SK-N-SH (cell line): ENCODE measurements at regions not wholly inside any gene's neighbourhood (a gene's known extent, or its start where the extent isn't known, plus 50 kb on each side); places are given as distances from the start of the nearest gene placed in this dataset.

Experiments
- CTCF ChIP-seq: fragments of 200-600 bp; sonication (generic); IDR thresholded peaks from 2 replicates; pipeline ENCODE4 v1.6.1; 2017; ENCODE audit warnings: antibody characterized with exemption, mild to moderate bottlenecking, moderate library complexity
- EZH2phosphoT487 ChIP-seq: fragments of 200-600 bp; sonication (generic); IDR thresholded peaks from 2 replicates; pipeline ENCODE4 v1.6.1; 2017; ENCODE audit warnings: low read depth, mixed run types, mild to moderate bottlenecking, antibody characterized with exemption, moderate library complexity, borderline replicate concordance
- GATA2 ChIP-seq: sonication (generic); formaldehyde crosslinking; IDR thresholded peaks from 2 replicates; pipeline ENCODE4 v1.5.0; 2020; ENCODE audit warnings: mild to moderate bottlenecking, missing genetic modification reagents
- JUND ChIP-seq: IDR thresholded peaks from 2 replicates; pipeline ENCODE4 v1.4.0; 2012
- MAX ChIP-seq: IDR thresholded peaks from 2 replicates; pipeline ENCODE4 v1.4.0; 2012; ENCODE audit warnings: low read depth
- NFIC ChIP-seq: IDR thresholded peaks from 2 replicates; pipeline ENCODE4 v1.4.0; 2012; ENCODE audit warnings: borderline replicate concordance
- PBX3 ChIP-seq: IDR thresholded peaks from 2 replicates; pipeline ENCODE4; 2012
- POLR2AphosphoS5 ChIP-seq: IDR thresholded peaks from 2 replicates; pipeline ENCODE4 v1.6.1; 2012; ENCODE audit warnings: low read depth, low read length
- RAD21 ChIP-seq: IDR thresholded peaks from 2 replicates; pipeline ENCODE4 v1.6.1; 2012; ENCODE audit warnings: mild to moderate bottlenecking, low read length
- RFX5 ChIP-seq: IDR thresholded peaks from 2 replicates; pipeline ENCODE4 v1.6.1; 2012; ENCODE audit warnings: mild to moderate bottlenecking, improper control_type of control experiment, low read length
- RXRA ChIP-seq: IDR thresholded peaks from 2 replicates; pipeline ENCODE4 v1.4.0; 2012; ENCODE audit warnings: low read depth, mild to moderate bottlenecking, borderline replicate concordance
- SIN3A ChIP-seq: IDR thresholded peaks from 2 replicates; pipeline ENCODE4 v1.6.1; 2012; ENCODE audit warnings: low read depth, mild to moderate bottlenecking, low read length, moderate library complexity, borderline replicate concordance
- TAF1 ChIP-seq: IDR thresholded peaks from 2 replicates; pipeline ENCODE4 v1.6.1; 2012; ENCODE audit warnings: low read depth, mild to moderate bottlenecking, low read length, moderate library complexity, borderline replicate concordance
- USF2 ChIP-seq: fragments of 150-350 bp; IDR thresholded peaks from 2 replicates; pipeline ENCODE4 v1.6.1; 2017; ENCODE audit warnings: antibody characterized with exemption, low read length, low read depth, borderline replicate concordance

- TF ChIP-seq CTCF (no peak), TAF1 (no peak), POLR2AphosphoS5 (no peak), USF2 (no peak), JUND (no peak), EZH2phosphoT487 (no peak), RXRA (no peak), MAX (no peak), PBX3 (no peak), RAD21 (no peak), GATA2 (no peak), NFIC (no peak), SIN3A (no peak), RFX5 (no peak)
Measured at GRCh38 chr21:34020983-34021553, 52.3 kb upstream of the MRPS6 start.
